GM18511 (cell line): ENCODE measurements at regions not wholly inside any gene's neighbourhood (a gene's known extent, or its start where the extent isn't known, plus 50 kb on each side); places are given as distances from the start of the nearest gene placed in this dataset.
"Not testable (repeated sequence)": the region's sequence is repeated elsewhere in the genome, so short reads cannot be mapped to it uniquely, and the experiment has no call there.

ENCODE experiments used
- ATAC-seq: cut with Tn5 transposase; IDR thresholded peaks from one replicate; pipeline ENCODE4 v1.9.1; 2021; ENCODE audit warnings: mild to moderate bottlenecking, moderate library complexity; ENCODE audit not compliant: unreplicated experiment

DNA sequence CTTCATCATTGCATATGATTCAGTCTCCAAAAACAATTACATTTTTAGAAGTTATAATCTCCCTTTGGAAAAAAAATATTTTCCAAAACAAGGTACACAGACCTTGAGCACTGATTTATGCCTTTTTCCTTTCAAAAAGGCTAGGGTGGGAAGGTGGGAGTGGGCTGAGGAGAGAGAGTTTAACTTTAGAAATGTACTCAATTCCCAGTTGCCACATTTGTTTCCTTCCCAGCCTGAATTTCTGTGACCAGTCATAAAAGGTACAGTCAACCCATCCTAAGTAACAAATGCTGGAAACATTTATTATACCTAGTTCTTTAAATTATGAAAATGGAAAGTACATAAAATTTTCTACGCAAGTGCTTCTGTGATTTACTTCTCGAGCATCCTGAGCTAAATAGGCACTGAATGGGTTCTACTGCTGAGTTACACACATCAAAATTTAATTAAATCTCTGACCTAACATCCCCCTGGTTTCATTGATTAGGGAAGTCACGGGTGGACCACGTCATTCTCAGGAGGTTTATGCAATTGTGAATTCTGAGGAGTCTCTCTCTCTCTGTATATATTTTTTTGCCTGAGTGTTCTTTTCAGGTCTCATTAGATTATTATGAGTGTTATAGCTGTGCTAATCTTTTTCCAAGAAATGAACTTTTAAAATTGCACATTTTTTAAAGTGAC, 371.8 kb downstream of the BTG1 start:
- ATAC-seq: no peak

GRCh38 chr12:91772411-91772810, 373.2 kb downstream of the BTG1 start:
- ATAC-seq: no peak

GRCh38 chr12:91769736-91770135, 375.9 kb downstream of the BTG1 start:
- ATAC-seq: no peak

DNA sequence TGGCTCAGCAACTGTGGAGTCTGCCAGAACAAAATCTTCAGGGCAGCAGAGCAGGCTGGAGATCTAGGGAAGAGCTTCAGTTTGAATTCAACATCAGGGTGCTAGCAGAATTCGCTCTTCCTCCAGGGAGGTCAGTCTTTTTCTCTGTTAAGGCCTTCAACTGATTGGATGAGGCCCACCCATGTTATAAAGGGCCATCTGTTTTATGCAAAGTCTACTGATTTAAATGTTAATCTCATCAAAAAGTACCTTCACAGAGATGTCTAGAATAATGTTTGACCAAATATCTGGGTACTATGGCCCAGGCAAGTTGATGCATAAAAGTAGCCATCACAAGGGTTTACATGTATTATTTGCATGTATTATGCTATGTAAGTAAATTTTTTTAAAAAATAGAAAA, 378.4 kb downstream of the BTG1 start:
- no peak for ATAC-seq

DNA sequence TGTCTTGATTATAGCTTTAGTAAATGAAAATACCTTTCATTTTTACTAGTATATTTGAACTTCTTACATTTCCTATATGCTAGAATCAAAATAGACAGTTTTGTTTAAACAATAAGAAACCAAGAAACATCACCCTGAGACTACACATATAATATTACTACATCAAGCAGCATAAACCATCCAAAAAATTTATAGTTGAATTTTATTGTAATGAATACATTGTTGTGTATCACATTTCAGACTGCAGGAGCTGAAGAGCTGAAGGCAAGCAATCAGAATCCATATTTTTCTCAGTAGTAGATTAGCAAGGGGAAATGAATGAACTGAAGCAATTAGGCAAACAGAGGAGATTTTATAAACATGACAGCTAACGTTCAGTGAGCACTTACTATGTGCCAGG, 379.2 kb downstream of the BTG1 start:
- ATAC-seq: no peak

- no peak for ATAC-seq
Measured at GRCh38 chr12:91763654-91764370, 381.8 kb downstream of the BTG1 start.

- no peak for ATAC-seq
Measured at GRCh38 chr12:91753649-91754048, 392.0 kb downstream of the BTG1 start.

DNA sequence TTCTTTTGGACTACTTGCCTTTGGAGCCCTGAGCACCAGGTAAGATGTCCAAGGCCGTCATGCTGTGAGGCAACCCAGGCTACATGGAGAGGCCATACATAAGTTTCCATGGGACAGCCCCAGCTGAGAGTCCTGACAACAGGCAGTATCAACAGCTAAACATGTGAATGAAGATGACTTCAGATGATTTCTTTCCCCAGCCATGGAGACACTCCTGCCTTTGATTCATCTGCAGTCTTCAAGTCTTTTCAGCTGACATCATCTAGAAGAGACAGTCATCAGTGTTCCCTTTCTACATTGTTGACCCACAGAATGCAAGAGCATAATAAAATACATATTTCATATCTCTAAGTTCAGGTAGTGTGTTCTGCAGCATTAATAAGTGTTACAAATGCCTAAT, 398.7 kb downstream of the BTG1 start:
- no peak for ATAC-seq

GRCh38 chr12:91744597-91744996, 401.0 kb downstream of the BTG1 start:
- no peak for ATAC-seq

GRCh38 chr12:91743704-91744321, 401.8 kb downstream of the BTG1 start:
- ATAC-seq: no peak

DNA sequence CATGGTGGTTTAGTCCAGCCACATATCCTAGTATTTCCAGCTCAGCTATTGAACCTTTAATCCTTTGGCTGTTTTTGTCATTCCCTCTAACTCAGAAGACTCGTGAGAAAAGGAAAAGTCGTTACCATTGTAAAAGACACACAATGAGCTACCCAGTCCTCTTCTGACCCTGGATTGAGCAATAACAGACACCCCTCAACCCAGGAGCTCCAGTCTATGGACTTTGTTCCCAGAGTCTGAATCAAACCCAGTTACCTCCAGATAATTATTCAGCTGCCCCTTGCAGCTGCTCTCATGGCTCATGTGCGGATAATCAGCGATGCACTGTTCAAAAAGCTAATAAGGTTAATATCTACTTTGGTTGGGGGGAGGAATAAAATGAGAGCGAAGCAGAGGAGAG, 402.4 kb downstream of the BTG1 start:
- ATAC-seq: no peak

- no peak for ATAC-seq
Measured at GRCh38 chr12:91741932-91742331, 403.7 kb downstream of the BTG1 start.

GRCh38 chr12:91733846-91734245, 411.8 kb downstream of the BTG1 start:
- not testable (repeated sequence) for ATAC-seq

DNA sequence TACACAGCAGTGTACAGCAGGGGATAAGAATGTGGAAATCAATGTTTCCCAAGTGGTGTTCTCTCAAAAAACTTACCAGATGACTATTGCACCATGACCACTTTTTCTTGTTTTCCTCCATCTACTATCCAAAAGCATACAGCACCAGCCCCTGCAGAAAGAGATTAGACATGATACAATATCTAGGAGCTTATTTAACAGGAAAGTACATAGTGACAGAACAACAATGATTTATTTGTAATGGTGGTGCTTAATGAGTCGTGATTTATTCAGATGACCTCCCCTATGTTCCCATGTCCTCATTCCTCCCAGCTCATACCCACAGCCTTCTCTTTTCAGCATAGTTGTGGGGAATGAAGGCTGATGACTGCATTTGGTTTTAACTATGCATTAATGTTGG, 413.6 kb downstream of the BTG1 start:
- ATAC-seq: no peak

- no peak for ATAC-seq
Measured at GRCh38 chr12:91729543-91729942, 416.1 kb downstream of the BTG1 start.

- ATAC-seq: no peak
Measured at GRCh38 chr12:91723191-91723590, 422.5 kb downstream of the BTG1 start.

DNA sequence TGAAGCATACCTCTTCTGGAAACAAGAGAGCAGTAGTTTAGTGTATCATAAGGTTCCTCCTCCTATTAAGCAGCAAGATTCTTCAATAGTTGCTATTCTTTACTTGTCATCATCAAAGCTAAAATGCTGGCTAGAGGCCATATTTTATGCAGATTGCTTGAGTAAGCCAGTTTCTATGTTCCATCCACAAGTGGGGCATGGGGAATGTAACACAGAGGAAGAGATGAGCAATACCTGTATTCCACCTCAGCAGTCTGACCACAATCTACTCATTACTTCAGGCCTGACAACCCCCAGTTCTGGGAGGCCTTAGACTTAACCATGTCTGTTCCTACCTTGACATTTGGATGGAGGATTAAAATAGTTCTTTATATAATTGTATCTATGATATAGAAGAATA, 423.6 kb downstream of the BTG1 start:
- ATAC-seq: no peak

DNA sequence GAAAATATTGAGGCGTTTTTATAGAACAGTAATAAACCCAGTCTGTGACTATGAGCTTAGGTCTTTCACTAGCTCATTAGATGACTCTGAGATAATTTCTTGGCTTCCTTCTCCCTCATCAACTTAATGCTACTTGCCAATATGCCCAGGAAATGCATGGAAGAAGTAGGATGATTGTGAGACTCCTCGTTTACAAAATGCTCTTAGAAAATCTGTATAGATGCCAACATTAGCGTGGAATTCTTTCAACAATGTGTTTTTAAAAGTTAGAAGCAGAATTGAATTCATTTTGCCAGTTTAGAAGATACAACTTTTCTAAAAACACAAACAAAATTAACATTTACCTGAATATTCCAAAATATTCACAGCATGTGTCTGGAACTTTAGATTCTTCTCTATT, 424.6 kb downstream of the BTG1 start:
- no peak for ATAC-seq

- no peak for ATAC-seq
Measured at GRCh38 chr12:91718326-91718725, 427.3 kb downstream of the BTG1 start.

DNA sequence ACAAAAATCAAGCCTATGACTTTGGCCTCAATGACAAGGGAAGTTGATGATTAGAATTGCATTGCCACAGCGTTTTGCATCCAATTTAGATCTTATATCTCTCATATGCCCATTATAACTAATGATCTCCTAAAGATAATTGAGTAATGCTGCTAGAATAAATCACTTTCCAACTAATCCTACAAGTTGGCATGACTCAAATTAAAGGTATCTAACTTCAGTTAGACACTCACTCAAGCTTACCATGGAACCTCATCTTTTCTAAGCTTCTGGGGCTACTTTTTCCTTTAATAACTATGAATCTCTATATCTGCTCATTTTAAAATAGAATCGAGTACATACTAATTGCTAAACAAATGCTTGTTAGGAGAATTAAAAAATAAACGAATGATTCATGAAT, 427.8 kb downstream of the BTG1 start:
- ATAC-seq: no peak

DNA sequence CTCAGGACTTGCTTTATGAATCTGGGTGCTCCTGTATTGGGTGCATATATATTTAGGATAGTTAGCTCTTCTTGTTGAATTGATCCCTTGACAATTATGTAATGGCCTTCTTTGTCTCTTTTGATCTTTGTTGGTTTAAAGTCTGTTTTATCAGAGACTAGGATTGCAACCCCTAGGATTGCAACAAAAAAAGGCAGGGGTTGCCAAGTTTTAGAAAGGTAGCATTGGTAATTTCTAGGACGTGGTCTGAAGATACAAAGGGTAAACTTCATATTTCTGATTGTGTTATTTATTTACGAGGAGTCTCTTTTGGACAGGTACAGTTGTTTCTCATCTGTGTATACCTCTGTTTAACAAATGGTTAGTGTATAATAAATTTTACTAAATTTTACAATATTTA, 433.7 kb downstream of the BTG1 start:
- not testable (repeated sequence) for ATAC-seq

GRCh38 chr12:91706466-91706865, 439.2 kb downstream of the BTG1 start:
- no peak for ATAC-seq
